IMR-90 (cell line): ENCODE measurements at regions not wholly inside any gene's neighbourhood (a gene's known extent, or its start where the extent isn't known, plus 50 kb on each side); places are given as distances from the start of the nearest gene placed in this dataset.

Source experiments
- ATAC-seq: fragments of 200-7000 bp; cut with Tn5 transposase; 2 replicates; pipeline ENCODE4 v1.9.1; 2020; ENCODE audit warnings: low read depth, mild to moderate bottlenecking, moderate library complexity
- BruUV-seq: library from RNA; stranded (reverse); fragments of 400-500 nt; replicated peaks from 2 replicates; lab custom pipeline; 2021; lab: Mats Ljungman, UMichigan
- CTCF ChIA-PET: fragments of 300-600 bp; formaldehyde crosslinking; extraction: SDS; loops from one replicate; lab custom pipeline; 2021; ENCODE audit warnings: antibody characterized with exemption; lab: Yijun Ruan, JAX
- POLR2A ChIA-PET: fragments of 300-600 bp; sonication (Branson Sonifier 250); formaldehyde crosslinking; loops from one replicate; lab custom pipeline; 2022; ENCODE audit warnings: antibody characterized with exemption; ENCODE audit not compliant: unreplicated experiment; lab: Charles Lee
- DNase-seq: peaks from one replicate; pipeline ENCODE4 v3.0.0; 2013
- H2AFZ ChIP-seq: replicated peaks from 2 replicates; pipeline ENCODE3; 2013; ENCODE audit warnings: low read length, mild to moderate bottlenecking; ENCODE audit not compliant: poor library complexity
- H2AK5ac ChIP-seq: 2 replicates; pipeline ENCODE4 v1.6.1; 2013; ENCODE audit warnings: low read depth, low read length, inconsistent platforms
- H2AK9ac ChIP-seq: replicated peaks from 2 replicates; pipeline ENCODE3; 2013; ENCODE audit warnings: mild to moderate bottlenecking, low read depth, low read length, moderate library complexity; ENCODE audit not compliant: poor library complexity
- H2BK120ac ChIP-seq: 2 replicates; pipeline ENCODE4 v1.6.1; 2013; ENCODE audit warnings: low read depth, low read length, inconsistent platforms
- H2BK15ac ChIP-seq: 3 replicates; pipeline ENCODE4 v1.6.1; 2013; ENCODE audit warnings: low read depth, low read length, inconsistent platforms
- H2BK20ac ChIP-seq: 2 replicates; pipeline ENCODE4 v1.6.1; 2013; ENCODE audit warnings: low read depth, mild to moderate bottlenecking, inconsistent platforms, low read length, moderate library complexity
- H2BK5ac ChIP-seq: 2 replicates; pipeline ENCODE4 v1.6.1; 2013; ENCODE audit warnings: mild to moderate bottlenecking, low read depth, low read length, inconsistent platforms; ENCODE audit not compliant: poor library complexity, severe bottlenecking
- H3K14ac ChIP-seq: replicated peaks from 2 replicates; pipeline ENCODE4 v1.6.1; 2013; ENCODE audit warnings: low read depth, low read length, inconsistent platforms
- H3K18ac ChIP-seq: 2 replicates; pipeline ENCODE4 v1.6.1; 2013; ENCODE audit warnings: low read depth, low read length, control low read depth
- H3K23ac ChIP-seq: 2 replicates; pipeline ENCODE4 v1.6.1; 2013; ENCODE audit warnings: low read depth, low read length, inconsistent platforms
- H3K27ac ChIP-seq: 2 replicates; pipeline ENCODE4 v1.5.1; 2013; ENCODE audit warnings: mild to moderate bottlenecking, control low read depth, low read length; ENCODE audit not compliant: insufficient read depth
- H3K27me3 ChIP-seq: 2 replicates; pipeline ENCODE4 v1.6.1; 2013; ENCODE audit warnings: low read length; ENCODE audit not compliant: control insufficient read depth, insufficient read depth
- H3K36me3 ChIP-seq: 2 replicates; pipeline ENCODE4 v1.6.1; 2013; ENCODE audit warnings: low read length, mixed read lengths; ENCODE audit not compliant: control insufficient read depth, insufficient read depth
- H3K4ac ChIP-seq: 2 replicates; pipeline ENCODE4 v1.6.1; 2013; ENCODE audit warnings: low read depth, low read length, inconsistent platforms
- H3K4me1 ChIP-seq: 2 replicates; pipeline ENCODE4 v1.6.1; 2013; ENCODE audit warnings: low read length, mixed read lengths; ENCODE audit not compliant: control insufficient read depth, insufficient read depth
- H3K4me2 ChIP-seq: 2 replicates; pipeline ENCODE4 v1.6.1; 2013; ENCODE audit warnings: low read depth, mild to moderate bottlenecking, control low read depth, low read length, moderate library complexity
- H3K4me3 ChIP-seq: 2 replicates; pipeline ENCODE4 v1.5.1; 2013; ENCODE audit warnings: low read depth, mild to moderate bottlenecking, control low read depth, low read length, moderate library complexity; ENCODE audit not compliant: insufficient read depth
- H3K56ac ChIP-seq: 2 replicates; pipeline ENCODE4 v1.6.1; 2013; ENCODE audit warnings: low read length, inconsistent platforms; ENCODE audit not compliant: insufficient read depth; ENCODE audit errors: extremely low read depth
- H3K79me1 ChIP-seq, 2 experiments: 2 replicates each; pipeline ENCODE4 v1.6.1; 2013; ENCODE audit warnings: low read length in 2 of 2, inconsistent platforms in 1 of 2, low read depth in 1 of 2
- H3K9ac ChIP-seq: 2 replicates; pipeline ENCODE4 v1.6.1; 2013; ENCODE audit warnings: low read depth, low read length, control low read depth
- H3K9me1 ChIP-seq: 2 replicates; pipeline ENCODE4 v1.6.1; 2013; ENCODE audit warnings: low read length, inconsistent platforms; ENCODE audit not compliant: insufficient read depth
- H3K9me3 ChIP-seq: 2 replicates; pipeline ENCODE4 v1.6.1; 2013; ENCODE audit warnings: low read length; ENCODE audit not compliant: control insufficient read depth, insufficient read depth
- H4K20me1 ChIP-seq: 2 replicates; pipeline ENCODE4 v1.6.1; 2013; ENCODE audit warnings: low read length, inconsistent platforms; ENCODE audit not compliant: insufficient read depth
- H4K5ac ChIP-seq: 2 replicates; pipeline ENCODE4 v1.6.1; 2013; ENCODE audit warnings: mild to moderate bottlenecking, low read depth, low read length, control low read depth
- H4K8ac ChIP-seq, 2 experiments: 2 replicates each; pipeline ENCODE4 v1.6.1; 2013; ENCODE audit warnings: low read depth in 2 of 2, low read length in 2 of 2, control low read depth in 1 of 2, inconsistent platforms in 1 of 2
- H4K91ac ChIP-seq: 2 replicates; pipeline ENCODE4 v1.6.1; 2013; ENCODE audit warnings: low read depth, low read length, inconsistent platforms; ENCODE audit not compliant: insufficient read depth
- CEBPB ChIP-seq: IDR thresholded peaks from 2 replicates; pipeline ENCODE4 v1.6.1; 2012; ENCODE audit warnings: low read depth, low read length, improper control_type of control experiment
- CHD1 ChIP-seq: IDR thresholded peaks from 2 replicates; pipeline ENCODE4 v1.6.1; 2012; ENCODE audit warnings: low read depth, low read length, improper control_type of control experiment
- MAZ ChIP-seq: IDR thresholded peaks from 2 replicates; pipeline ENCODE4 v1.6.1; 2012; ENCODE audit warnings: low read depth, mild to moderate bottlenecking, low read length, improper control_type of control experiment, moderate library complexity, borderline replicate concordance
- MXI1 ChIP-seq: IDR thresholded peaks from 2 replicates; pipeline ENCODE4 v1.6.1; 2012; ENCODE audit warnings: low read depth, mild to moderate bottlenecking, low read length, moderate library complexity, borderline replicate concordance
- NFE2L2 ChIP-seq: fragments of 150-350 bp; IDR thresholded peaks from 2 replicates; pipeline ENCODE4 v1.6.1; 2016; ENCODE audit warnings: low read depth, mild to moderate bottlenecking, low read length
- POLR2A ChIP-seq: IDR thresholded peaks from 2 replicates; pipeline ENCODE4 v1.6.1; 2012; ENCODE audit warnings: mild to moderate bottlenecking, low read depth, low read length
- RAD21 ChIP-seq: IDR thresholded peaks from 2 replicates; pipeline ENCODE4 v1.6.1; 2012; ENCODE audit warnings: low read length, improper control_type of control experiment
- RCOR1 ChIP-seq: IDR thresholded peaks from 2 replicates; pipeline ENCODE4 v1.6.1; 2012; ENCODE audit warnings: mild to moderate bottlenecking, low read length, improper control_type of control experiment; ENCODE audit not compliant: insufficient replicate concordance
- SMC3 ChIP-seq: fragments of 150-350 bp; IDR thresholded peaks from 2 replicates; pipeline ENCODE4 v1.6.1; 2016; ENCODE audit warnings: low read depth, mild to moderate bottlenecking, antibody characterized with exemption, low read length, moderate library complexity
- WGBS, 2 experiments: methylation state at CpG; one replicate each; pipeline versions ENCODE4 v1.1.5 to v1.1.7; 2013; ENCODE audit warnings: missing lambda C conversion rate in 2 of 2; ENCODE audit not compliant: insufficient read length in 1 of 2; ENCODE audit errors: extremely low coverage in 2 of 2; 5-methylcytosine and 5-hydroxymethylcytosine counted together
- dilution Hi-C: fragments of 300-500 bp; cut with HindIII; formaldehyde crosslinking; loops from one replicate; pipeline ENCODE4 v1.14.3; 2018; ENCODE audit warnings: low sequenced_read_pairs; ENCODE audit not compliant: unreplicated experiment
- in situ Hi-C: fragments of 300-500 bp; cut with MboI; formaldehyde crosslinking; loops from 3 replicates; pipeline ENCODE4 v1.14.3; 2019; ENCODE audit warnings: low sequenced_read_pairs, inconsistent platforms, mixed read lengths
- intact Hi-C: fragments of 100-400 bp; cut with micrococcal nuclease; formaldehyde crosslinking; loops from 2 replicates; pipeline ENCODE4 v1.10.0; 2022
- TF ChIP-seq, protein P1 (sequence below): fragments of 150-350 bp; IDR thresholded peaks from 2 replicates; pipeline ENCODE4 v1.6.1; 2017; ENCODE audit warnings: mild to moderate bottlenecking, antibody characterized with exemption, low read length, low read depth
- TF ChIP-seq, protein P2 (sequence below): fragments of 150-350 bp; IDR thresholded peaks from 2 replicates; pipeline ENCODE4 v1.6.1; 2016; ENCODE audit warnings: low read depth, mild to moderate bottlenecking, low read length, moderate library complexity, borderline replicate concordance

- DNase-seq: no peak
These were observed 51.4 kb upstream of the ANO1 start for GRCh38 chr11:70026726-70027125.

More at GRCh38 chr11:70026726-70027125, 51.4 kb upstream of the ANO1 start:
- no peak overlapping the region for H2AK9ac ChIP-seq
- H3K4me1 ChIP-seq: peaks cover 5% of the 10 kb centered on the region; the same call in 1 of the 2 replicates
- no peak for ATAC-seq
- H2AFZ ChIP-seq: no peak overlapping the region
- peaks cover 0 to 53% of the 10 kb centered on the region in 2 experiments; a peak in 3 of 4 replicates for H3K79me1 ChIP-seq
- POLR2A ChIA-PET: no interaction called here
- no TSS peak for BruUV-seq
- H3K9ac ChIP-seq: no peak overlapping the region
- 63% methylated on average over 3 of the region's 5 CpGs; no CpG with 5 or more reads in 1 of the 2 experiments for WGBS, 2 experiments
- no peak for TF ChIP-seq NFE2L2
- TF ChIP-seq RCOR1: no peak
- TF ChIP-seq, protein P1, sequence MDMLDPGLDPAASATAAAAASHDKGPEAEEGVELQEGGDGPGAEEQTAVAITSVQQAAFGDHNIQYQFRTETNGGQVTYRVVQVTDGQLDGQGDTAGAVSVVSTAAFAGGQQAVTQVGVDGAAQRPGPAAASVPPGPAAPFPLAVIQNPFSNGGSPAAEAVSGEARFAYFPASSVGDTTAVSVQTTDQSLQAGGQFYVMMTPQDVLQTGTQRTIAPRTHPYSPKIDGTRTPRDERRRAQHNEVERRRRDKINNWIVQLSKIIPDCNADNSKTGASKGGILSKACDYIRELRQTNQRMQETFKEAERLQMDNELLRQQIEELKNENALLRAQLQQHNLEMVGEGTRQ: no peak
- no peak for TF ChIP-seq CHD1
- TF ChIP-seq POLR2A: no peak
- TF ChIP-seq RAD21: no peak
- TF ChIP-seq SMC3: no peak
- no peak for TF ChIP-seq MAZ
- TF ChIP-seq, protein P2, sequence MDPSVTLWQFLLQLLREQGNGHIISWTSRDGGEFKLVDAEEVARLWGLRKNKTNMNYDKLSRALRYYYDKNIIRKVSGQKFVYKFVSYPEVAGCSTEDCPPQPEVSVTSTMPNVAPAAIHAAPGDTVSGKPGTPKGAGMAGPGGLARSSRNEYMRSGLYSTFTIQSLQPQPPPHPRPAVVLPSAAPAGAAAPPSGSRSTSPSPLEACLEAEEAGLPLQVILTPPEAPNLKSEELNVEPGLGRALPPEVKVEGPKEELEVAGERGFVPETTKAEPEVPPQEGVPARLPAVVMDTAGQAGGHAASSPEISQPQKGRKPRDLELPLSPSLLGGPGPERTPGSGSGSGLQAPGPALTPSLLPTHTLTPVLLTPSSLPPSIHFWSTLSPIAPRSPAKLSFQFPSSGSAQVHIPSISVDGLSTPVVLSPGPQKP: no peak
- TF ChIP-seq CEBPB: no peak
- TF ChIP-seq MXI1: no peak
- H4K8ac ChIP-seq: no peak overlapping the region
- no peak overlapping the region for H3K18ac ChIP-seq
- H2BK15ac ChIP-seq: no peak overlapping the region
- H2BK120ac ChIP-seq: no peak overlapping the region
- H3K4me2 ChIP-seq: no peak overlapping the region
- CTCF ChIA-PET: no interaction called here
- dilution Hi-C loops (no loop called here), intact Hi-C loops (no loop called here), in situ Hi-C loops (no loop called here)
- no peak overlapping the region for H4K91ac ChIP-seq
- H3K9me3 ChIP-seq: no peaks in the 10 kb centered on the region
- no peak overlapping the region for H2BK20ac ChIP-seq
- H2AK5ac ChIP-seq: no peak overlapping the region
- no peak overlapping the region for H2BK5ac ChIP-seq
- no peaks in the 10 kb centered on the region for H3K36me3 ChIP-seq
- no peak overlapping the region for H3K14ac ChIP-seq
- H3K23ac ChIP-seq: no peak overlapping the region
- H3K4me3 ChIP-seq: no peak overlapping the region
- H3K27ac ChIP-seq: no peak overlapping the region
- no peak overlapping the region for H4K5ac ChIP-seq
- H3K27me3 ChIP-seq: no peaks in the 10 kb centered on the region
- no peak overlapping the region for H3K4ac ChIP-seq
- peaks cover 2% of the 10 kb centered on the region; the same call in 1 of the 2 replicates for H4K20me1 ChIP-seq
- no peak overlapping the region for H3K56ac ChIP-seq
- H3K9me1 ChIP-seq: 0 out of 2 replicates have a peak, but pooled peaks cover 3% of the 10 kb centered on the region
